ENCODE measurements at regions not wholly inside any gene's neighbourhood (a gene's known extent, or its start where the extent isn't known, plus 50 kb on each side); places are given as distances from the start of the nearest gene placed in this dataset.

DNA sequence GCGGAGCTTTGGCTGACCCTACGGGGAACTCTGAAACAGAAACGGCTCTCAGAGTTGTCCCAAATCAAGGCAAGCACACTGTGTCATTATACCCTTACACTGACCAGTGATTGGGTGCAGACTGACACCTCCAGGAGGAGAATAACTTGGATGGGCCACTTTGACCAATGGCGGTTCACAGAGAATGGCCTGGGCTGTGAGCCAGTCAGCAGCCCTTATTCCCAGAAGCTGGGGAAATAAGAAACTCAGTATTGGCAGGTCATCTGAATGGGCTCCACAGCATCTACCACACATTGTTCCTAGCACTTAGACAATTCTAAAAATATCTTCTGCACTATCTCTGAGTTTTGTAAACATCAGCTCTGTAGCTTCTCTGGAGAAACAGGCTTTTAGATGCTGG, 265.2 kb downstream of the ADGRL2 start:
- TF ChIP-seq, protein P1, sequence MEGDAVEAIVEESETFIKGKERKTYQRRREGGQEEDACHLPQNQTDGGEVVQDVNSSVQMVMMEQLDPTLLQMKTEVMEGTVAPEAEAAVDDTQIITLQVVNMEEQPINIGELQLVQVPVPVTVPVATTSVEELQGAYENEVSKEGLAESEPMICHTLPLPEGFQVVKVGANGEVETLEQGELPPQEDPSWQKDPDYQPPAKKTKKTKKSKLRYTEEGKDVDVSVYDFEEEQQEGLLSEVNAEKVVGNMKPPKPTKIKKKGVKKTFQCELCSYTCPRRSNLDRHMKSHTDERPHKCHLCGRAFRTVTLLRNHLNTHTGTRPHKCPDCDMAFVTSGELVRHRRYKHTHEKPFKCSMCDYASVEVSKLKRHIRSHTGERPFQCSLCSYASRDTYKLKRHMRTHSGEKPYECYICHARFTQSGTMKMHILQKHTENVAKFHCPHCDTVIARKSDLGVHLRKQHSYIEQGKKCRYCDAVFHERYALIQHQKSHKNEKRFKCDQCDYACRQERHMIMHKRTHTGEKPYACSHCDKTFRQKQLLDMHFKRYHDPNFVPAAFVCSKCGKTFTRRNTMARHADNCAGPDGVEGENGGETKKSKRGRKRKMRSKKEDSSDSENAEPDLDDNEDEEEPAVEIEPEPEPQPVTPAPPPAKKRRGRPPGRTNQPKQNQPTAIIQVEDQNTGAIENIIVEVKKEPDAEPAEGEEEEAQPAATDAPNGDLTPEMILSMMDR (IDR thresholded peaks at IDR 0.05) = no peak
- no peak for TF ChIP-seq POLR2A (IDR thresholded peaks at IDR 0.05)

All from adrenal gland (tissue), 5 donors.